Thoracic aorta (tissue), 2 donors: ENCODE measurements at regions not wholly inside any gene's neighbourhood (a gene's known extent, or its start where the extent isn't known, plus 50 kb on each side); places are given as distances from the start of the nearest gene placed in this dataset.

ENCODE experiments used
- ATAC-seq: fragments of 150-250 bp; one replicate; pipeline ENCODE4 v1.8.0; 2017; ENCODE audit warnings: low read depth; ENCODE audit not compliant: insufficient number of reproducible peaks, low FRiP score
- DNase-seq: peaks from one replicate; pipeline ENCODE4 v3.0.0-alpha.2; 2020; ENCODE audit warnings: low spot score
- H3K27ac ChIP-seq, 2 donors: fragments of 200-600 bp; sonication (generic); 1 replicate in 1 of 2; 2 replicates in 1 of 2; pipeline ENCODE4 v1.5.1; 2016; ENCODE audit warnings: mild to moderate bottlenecking in 2 of 2, moderate library complexity in 2 of 2
- H3K27me3 ChIP-seq: fragments of 200-600 bp; sonication (generic); replicated peaks from 2 replicates; pipeline ENCODE4 v1.6.0; 2016; ENCODE audit warnings: mild to moderate bottlenecking; ENCODE audit not compliant: insufficient read depth
- H3K36me3 ChIP-seq: fragments of 200-600 bp; sonication (generic); one replicate; pipeline ENCODE4 v1.5.1; 2016
- H3K4me1 ChIP-seq, 2 donors: fragments of 200-600 bp; sonication (generic); 1 replicate in 1 of 2; 2 replicates in 1 of 2; pipeline versions ENCODE4 v1.5.1 to v1.6.0; 2016; ENCODE audit warnings: low read depth in 2 of 2, mild to moderate bottlenecking in 1 of 2; ENCODE audit not compliant: control insufficient read depth in 1 of 2
- H3K4me3 ChIP-seq: fragments of 200-600 bp; sonication (generic); 2 replicates; pipeline ENCODE4 v1.5.1; 2016; ENCODE audit warnings: mild to moderate bottlenecking
- H3K9me3 ChIP-seq: fragments of 200-600 bp; sonication (generic); 2 replicates; pipeline ENCODE4 v1.5.1; 2016
- TF ChIP-seq, protein P1 (sequence below): fragments of 200-600 bp; sonication (generic); IDR thresholded peaks from one replicate; pipeline ENCODE4 v1.5.1; 2019; ENCODE audit warnings: antibody characterized with exemption

- Histone ChIP-seq H3K4me3 (no peak overlapping the region), H3K36me3 (no peaks in the 10 kb centered on the region), H3K9me3 (no peaks in the 10 kb centered on the region), H3K27ac (no peak overlapping the region), H3K27me3 (no peaks in the 10 kb centered on the region), H3K4me1 (peaks cover 0 to 5% of the 10 kb centered on the region in 2 donors)
- ATAC-seq, result no peak
- TF ChIP-seq, protein P1, sequence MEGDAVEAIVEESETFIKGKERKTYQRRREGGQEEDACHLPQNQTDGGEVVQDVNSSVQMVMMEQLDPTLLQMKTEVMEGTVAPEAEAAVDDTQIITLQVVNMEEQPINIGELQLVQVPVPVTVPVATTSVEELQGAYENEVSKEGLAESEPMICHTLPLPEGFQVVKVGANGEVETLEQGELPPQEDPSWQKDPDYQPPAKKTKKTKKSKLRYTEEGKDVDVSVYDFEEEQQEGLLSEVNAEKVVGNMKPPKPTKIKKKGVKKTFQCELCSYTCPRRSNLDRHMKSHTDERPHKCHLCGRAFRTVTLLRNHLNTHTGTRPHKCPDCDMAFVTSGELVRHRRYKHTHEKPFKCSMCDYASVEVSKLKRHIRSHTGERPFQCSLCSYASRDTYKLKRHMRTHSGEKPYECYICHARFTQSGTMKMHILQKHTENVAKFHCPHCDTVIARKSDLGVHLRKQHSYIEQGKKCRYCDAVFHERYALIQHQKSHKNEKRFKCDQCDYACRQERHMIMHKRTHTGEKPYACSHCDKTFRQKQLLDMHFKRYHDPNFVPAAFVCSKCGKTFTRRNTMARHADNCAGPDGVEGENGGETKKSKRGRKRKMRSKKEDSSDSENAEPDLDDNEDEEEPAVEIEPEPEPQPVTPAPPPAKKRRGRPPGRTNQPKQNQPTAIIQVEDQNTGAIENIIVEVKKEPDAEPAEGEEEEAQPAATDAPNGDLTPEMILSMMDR, result no peak
- no peak for DNase-seq
Observed at GRCh38 chr1:212228591-212229119, 56.6 kb upstream of the PPP2R5A start.

DNA sequence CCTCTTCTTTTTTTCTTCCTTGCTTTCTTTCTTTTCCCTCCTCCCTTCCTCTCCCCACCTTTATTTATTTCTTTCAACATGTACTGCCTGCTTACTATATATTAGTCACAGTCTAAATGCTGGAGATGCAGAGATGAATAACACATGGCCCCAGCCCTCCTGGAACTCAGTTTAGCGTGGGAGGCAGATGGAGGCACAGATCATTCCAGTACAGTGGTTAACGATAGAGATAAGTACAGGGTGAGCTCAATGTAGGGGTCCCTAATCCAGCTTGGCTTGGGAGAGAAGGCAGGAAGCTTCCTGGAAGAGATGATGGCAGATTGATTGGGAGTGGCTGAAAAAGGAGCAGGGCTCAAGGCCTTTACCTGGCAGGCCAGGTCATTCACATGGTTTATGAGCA is 55.6 kb upstream of the PPP2R5A start:
- Histone ChIP-seq H3K27me3 (no peaks in the 10 kb centered on the region), H3K27ac (no peak overlapping the region), H3K4me3 (no peak overlapping the region), H3K36me3 (no peaks in the 10 kb centered on the region), H3K9me3 (no peaks in the 10 kb centered on the region), H3K4me1 (peaks cover 5 to 13% of the 10 kb centered on the region in 2 donors)
- DNase-seq, result no peak
- TF ChIP-seq, protein P1, result no peak
- ATAC-seq, result no peak

- Histone ChIP-seq H3K9me3 (no peaks in the 10 kb centered on the region), H3K4me3 (no peak overlapping the region), H3K27me3 (no peaks in the 10 kb centered on the region), H3K4me1 (peaks cover 8 to 19% of the 10 kb centered on the region in 2 donors), H3K27ac (no peak overlapping the region), H3K36me3 (no peaks in the 10 kb centered on the region)
- ATAC-seq (no peak), DNase-seq (no peak)
- TF ChIP-seq, protein P1, result no peak
Observed at GRCh38 chr1:212230329-212230728, 54.9 kb upstream of the PPP2R5A start.

DNA sequence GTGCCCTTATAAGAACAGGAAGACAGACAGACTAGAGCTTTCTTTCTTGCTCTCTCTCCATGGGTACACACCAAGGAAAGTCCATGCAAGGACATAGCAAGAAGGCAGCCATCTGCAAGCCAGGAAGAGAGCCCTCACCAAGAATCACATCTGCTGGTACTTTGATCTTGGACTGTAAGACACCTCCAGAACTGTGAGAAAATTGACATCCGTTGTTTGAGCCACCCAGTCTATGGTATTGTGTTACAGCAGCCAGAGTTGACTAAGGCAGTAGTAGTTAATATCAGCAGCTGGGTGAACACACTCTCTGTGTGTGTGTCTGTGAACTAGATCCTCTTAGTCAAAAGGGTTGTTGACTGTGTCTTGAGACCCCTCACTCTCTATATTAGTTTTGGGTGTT is 53.8 kb upstream of the PPP2R5A start:
- no peak for DNase-seq
- H3K27ac ChIP-seq, result no peak overlapping the region
- no peaks in the 10 kb centered on the region for H3K9me3 ChIP-seq
- no peak for ATAC-seq
- TF ChIP-seq, protein P1, result no peak
- H3K36me3 ChIP-seq, result no peaks in the 10 kb centered on the region
- H3K4me3 ChIP-seq, result no peak overlapping the region
- no peaks in the 10 kb centered on the region for H3K27me3 ChIP-seq
- H3K4me1 ChIP-seq, result peaks cover 8 to 25% of the 10 kb centered on the region in 2 donors

- ATAC-seq, result no peak
- TF ChIP-seq, protein P1, result no peak
Observed at GRCh38 chr1:212232090-212232489, 53.1 kb upstream of the PPP2R5A start.

More at GRCh38 chr1:212232090-212232489, 53.1 kb upstream of the PPP2R5A start:
- no peaks in the 10 kb centered on the region for H3K36me3 ChIP-seq
- H3K27me3 ChIP-seq, result no peaks in the 10 kb centered on the region
- peaks cover 8 to 25% of the 10 kb centered on the region in 2 donors for H3K4me1 ChIP-seq
- no peak for DNase-seq
- H3K4me3 ChIP-seq, result no peak overlapping the region
- H3K9me3 ChIP-seq, result no peaks in the 10 kb centered on the region
- H3K27ac ChIP-seq, result no peak overlapping the region
